Prostate gland (tissue), 1 donor: ENCODE measurements at regions not wholly inside any gene's neighbourhood (a gene's known extent, or its start where the extent isn't known, plus 50 kb on each side); places are given as distances from the start of the nearest gene placed in this dataset.

Experiments used
- POLR2A ChIP-seq: fragments of 450-650 bp; IDR thresholded peaks from one replicate; pipeline ENCODE4 v1.6.1; 2016; ENCODE audit warnings: antibody characterized with exemption, mild to moderate bottlenecking
- POLR2AphosphoS5 ChIP-seq: sonication (generic); formaldehyde crosslinking; IDR thresholded peaks from one replicate; pipeline ENCODE4 v1.6.1; 2017; ENCODE audit warnings: antibody characterized with exemption

DNA sequence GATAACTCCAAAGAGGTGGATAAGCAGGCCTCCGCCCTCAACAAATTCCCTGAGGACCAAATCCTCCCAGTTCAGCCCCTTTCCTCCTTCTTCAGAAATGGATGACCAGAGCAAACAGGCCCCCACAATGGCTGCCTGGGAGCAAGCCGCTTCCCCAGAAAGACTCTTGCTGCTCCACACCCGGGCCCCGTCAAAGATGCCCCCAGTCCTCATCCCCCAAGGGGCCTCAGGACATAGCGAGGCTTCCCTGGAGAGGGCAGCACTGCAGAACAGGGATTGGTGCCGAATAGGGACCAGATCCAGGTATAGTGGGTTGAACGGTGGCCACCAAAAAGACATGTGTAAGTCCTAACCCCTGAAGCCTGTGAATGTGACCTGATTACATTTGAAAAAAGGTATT, 502.3 kb downstream of the SHQ1 start:
- TF ChIP-seq POLR2AphosphoS5, result no peak
- no peak for TF ChIP-seq POLR2A
